GM12865 (cell line): ENCODE measurements at regions not wholly inside any gene's neighbourhood (a gene's known extent, or its start where the extent isn't known, plus 50 kb on each side); places are given as distances from the start of the nearest gene placed in this dataset.

Source experiments
- DNase-seq: peaks from one replicate; pipeline ENCODE4 v3.0.0; 2010; ENCODE audit warnings: low read depth
- H3K4me3 ChIP-seq: 2 replicates; pipeline ENCODE4 v1.5.1; 2011; ENCODE audit warnings: mild to moderate bottlenecking, low read depth, low read length, control low read depth
- TF ChIP-seq, protein P1 (sequence below): IDR thresholded peaks from 2 replicates; pipeline ENCODE4 v1.5.1; 2011; ENCODE audit warnings: low read length, control low read depth, low read depth, inconsistent platforms; ENCODE audit not compliant: insufficient read depth; ENCODE audit errors: missing control alignments

GRCh38 chr9:126127591-126127990, 199.0 kb upstream of the MVB12B start:
- no peak overlapping the region for H3K4me3 ChIP-seq
- TF ChIP-seq, protein P1, sequence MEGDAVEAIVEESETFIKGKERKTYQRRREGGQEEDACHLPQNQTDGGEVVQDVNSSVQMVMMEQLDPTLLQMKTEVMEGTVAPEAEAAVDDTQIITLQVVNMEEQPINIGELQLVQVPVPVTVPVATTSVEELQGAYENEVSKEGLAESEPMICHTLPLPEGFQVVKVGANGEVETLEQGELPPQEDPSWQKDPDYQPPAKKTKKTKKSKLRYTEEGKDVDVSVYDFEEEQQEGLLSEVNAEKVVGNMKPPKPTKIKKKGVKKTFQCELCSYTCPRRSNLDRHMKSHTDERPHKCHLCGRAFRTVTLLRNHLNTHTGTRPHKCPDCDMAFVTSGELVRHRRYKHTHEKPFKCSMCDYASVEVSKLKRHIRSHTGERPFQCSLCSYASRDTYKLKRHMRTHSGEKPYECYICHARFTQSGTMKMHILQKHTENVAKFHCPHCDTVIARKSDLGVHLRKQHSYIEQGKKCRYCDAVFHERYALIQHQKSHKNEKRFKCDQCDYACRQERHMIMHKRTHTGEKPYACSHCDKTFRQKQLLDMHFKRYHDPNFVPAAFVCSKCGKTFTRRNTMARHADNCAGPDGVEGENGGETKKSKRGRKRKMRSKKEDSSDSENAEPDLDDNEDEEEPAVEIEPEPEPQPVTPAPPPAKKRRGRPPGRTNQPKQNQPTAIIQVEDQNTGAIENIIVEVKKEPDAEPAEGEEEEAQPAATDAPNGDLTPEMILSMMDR, result no peak
- no peak for DNase-seq

DNA sequence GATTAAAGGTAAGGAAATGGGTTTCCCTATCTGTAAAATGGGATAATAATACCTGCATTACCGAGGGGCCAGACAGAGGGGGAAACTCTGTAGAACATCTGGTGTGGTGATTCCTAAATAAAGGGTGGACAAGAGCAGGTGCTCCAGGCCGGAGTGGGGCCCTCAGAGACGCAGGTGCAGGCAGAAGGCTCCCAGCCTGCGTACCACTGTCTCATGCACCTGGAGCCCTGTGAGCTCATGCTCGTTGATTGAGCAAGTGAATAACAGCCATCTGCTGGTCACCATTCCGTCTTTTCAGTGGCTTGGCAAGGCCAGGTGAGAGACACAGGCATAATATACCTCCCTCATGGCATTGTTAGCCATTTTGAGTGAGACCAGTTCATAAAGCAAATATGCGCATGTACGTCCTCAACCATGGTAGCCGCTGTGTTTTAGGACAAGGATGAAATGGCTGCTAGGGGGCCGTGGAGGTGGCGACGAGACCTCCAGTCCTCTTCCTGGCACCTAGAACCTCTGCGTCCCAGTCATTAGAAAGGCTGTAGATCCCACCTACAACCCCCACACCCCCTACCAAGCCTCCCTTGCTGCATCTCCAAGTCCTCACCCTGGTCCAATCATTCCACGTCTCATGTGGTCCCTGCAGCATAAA, 198.0 kb upstream of the MVB12B start:
- no peak overlapping the region for H3K4me3 ChIP-seq
- TF ChIP-seq, protein P1, result no peak
- no peak for DNase-seq

DNA sequence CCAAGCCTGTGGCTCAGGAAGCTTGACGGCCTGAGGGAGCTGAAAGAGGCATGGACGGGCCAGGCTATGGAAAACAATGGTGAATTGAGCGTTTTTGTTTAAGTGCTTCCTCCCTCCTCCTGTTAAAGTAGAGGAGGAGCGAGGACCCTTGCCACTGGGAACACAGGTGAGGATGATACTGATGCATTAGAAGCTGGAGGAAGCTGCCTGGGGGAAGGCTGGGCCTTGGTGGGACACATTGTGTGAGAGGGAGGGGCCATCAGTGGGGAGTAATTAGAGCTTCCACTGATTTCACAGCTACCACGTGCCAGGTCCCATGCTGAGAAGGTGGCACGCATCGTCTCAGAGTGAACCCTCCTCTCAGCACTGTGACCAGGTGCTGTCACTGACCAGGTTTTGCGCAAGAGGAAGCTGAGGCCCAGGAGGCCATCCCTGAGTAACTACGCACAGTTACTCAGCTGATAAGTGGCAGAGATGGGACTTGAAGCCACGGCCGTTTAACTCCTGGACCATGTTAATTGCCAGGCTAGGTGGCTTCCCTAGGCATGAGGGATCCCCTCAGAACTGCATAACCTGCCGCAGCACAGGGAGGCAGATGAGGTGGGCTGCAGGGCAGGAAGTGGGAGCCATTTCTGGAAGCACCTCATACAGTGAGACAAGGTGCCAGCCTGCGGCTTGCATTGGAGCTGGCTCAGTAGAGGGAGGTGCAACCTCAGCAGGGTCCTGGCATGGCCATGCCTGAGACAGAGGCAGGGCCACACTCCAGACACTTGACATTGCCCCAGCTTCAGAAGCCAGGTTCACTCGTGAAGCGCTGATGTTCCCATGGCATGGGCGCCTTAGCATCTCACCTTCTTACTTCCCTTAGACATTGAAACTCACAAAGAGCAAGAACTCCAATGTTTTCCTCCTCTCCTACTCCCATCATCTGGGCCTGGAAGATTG, 195.3 kb upstream of the MVB12B start:
- TF ChIP-seq, protein P1, result no peak
- DNase-seq, result no peak
- no peak overlapping the region for H3K4me3 ChIP-seq

DNA sequence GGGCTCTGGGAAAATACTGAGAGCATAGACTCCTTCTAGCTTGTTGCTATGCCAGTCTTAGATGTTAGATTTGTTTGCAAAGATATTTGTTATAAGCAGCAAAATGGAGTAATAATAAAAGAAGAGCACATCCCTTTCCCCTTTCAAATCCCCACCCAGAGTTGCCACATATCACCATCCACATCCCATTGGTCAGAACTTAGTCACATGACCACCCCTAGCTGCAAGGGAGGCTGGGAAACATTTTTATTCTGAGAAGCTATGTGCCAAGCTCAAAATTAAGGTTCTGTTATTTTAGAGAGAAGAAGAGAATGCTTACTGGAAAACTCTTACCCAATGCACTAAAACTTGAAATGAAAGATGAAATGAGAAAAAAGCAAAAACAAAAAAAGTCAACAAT, 193.9 kb upstream of the MVB12B start:
- TF ChIP-seq, protein P1, result no peak
- no peak for DNase-seq
- H3K4me3 ChIP-seq, result no peak overlapping the region

DNA sequence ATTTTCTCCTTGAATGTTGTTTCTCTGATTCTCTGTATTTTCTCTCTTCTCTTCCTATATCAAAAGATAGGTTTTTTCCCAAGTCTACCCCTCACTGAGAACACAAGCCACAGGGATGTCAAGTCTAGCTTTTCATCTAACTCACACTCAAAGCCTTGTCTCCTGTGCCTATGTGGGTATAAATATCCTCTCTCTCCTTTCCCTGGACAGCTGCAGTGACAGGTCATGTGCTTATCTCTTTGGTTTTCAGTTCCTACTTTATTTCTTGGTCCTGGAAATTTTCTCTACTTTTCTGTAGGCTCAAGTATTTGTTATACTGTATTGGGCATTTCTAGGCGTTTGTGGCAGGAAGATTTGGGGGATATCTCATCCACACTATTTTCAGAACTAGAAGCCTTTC, 182.4 kb upstream of the MVB12B start:
- TF ChIP-seq, protein P1, result no peak
- H3K4me3 ChIP-seq, result no peak overlapping the region
- DNase-seq, result no peak

- TF ChIP-seq, protein P1, result no peak
- DNase-seq, result no peak
- no peak overlapping the region; the same call in 1 of the 2 replicates for H3K4me3 ChIP-seq
These were observed 181.8 kb upstream of the MVB12B start for GRCh38 chr9:126144603-126145456.
